HG03108 (cell line): ENCODE measurements at regions not wholly inside any gene's neighbourhood (a gene's known extent, or its start where the extent isn't known, plus 50 kb on each side); places are given as distances from the start of the nearest gene placed in this dataset.

Experiments
- ATAC-seq: cut with Tn5 transposase; IDR thresholded peaks from one replicate; pipeline ENCODE4 v1.9.1; 2021; ENCODE audit warnings: moderate library complexity; ENCODE audit not compliant: unreplicated experiment

GRCh38 chr6:169881976-169882375 lies 130.6 kb downstream of the ERMARD start:
- no peak for ATAC-seq

- ATAC-seq: no peak
Observed at GRCh38 chr6:169881398-169881797, 130.0 kb downstream of the ERMARD start.

- ATAC-seq: no peak
Observed at GRCh38 chr6:169880516-169880915, 129.1 kb downstream of the ERMARD start.

- ATAC-seq: no peak
Observed at GRCh38 chr6:169869301-169869700, 117.9 kb downstream of the ERMARD start.

- no peak for ATAC-seq
Observed at GRCh38 chr6:169868458-169868857, 117.0 kb downstream of the ERMARD start.

GRCh38 chr6:169867751-169868191 lies 116.3 kb downstream of the ERMARD start:
- no peak for ATAC-seq

- no peak for ATAC-seq
Observed at GRCh38 chr6:169866668-169867521, 115.5 kb downstream of the ERMARD start.

- ATAC-seq: no peak
Observed at GRCh38 chr6:169866140-169866534, 114.7 kb downstream of the ERMARD start.

GRCh38 chr6:169865346-169866139 lies 114.1 kb downstream of the ERMARD start:
- no peak for ATAC-seq

- no peak for ATAC-seq
Observed at GRCh38 chr6:169864148-169865020, 113.0 kb downstream of the ERMARD start.

- no peak for ATAC-seq
Observed at GRCh38 chr6:169863710-169864109, 112.3 kb downstream of the ERMARD start.

GRCh38 chr6:169862892-169863525 lies 111.6 kb downstream of the ERMARD start:
- no peak for ATAC-seq

- no peak for ATAC-seq
Observed at GRCh38 chr6:169862043-169862891, 110.8 kb downstream of the ERMARD start.

GRCh38 chr6:169861431-169862042 lies 110.1 kb downstream of the ERMARD start:
- ATAC-seq: no peak

- no peak for ATAC-seq
Observed at GRCh38 chr6:169859978-169860703, 108.7 kb downstream of the ERMARD start.

- ATAC-seq: no peak
Observed at GRCh38 chr6:169859401-169859977, 108.1 kb downstream of the ERMARD start.

GRCh38 chr6:169858935-169859351 lies 107.5 kb downstream of the ERMARD start:
- no peak for ATAC-seq

- ATAC-seq: no peak
Observed at GRCh38 chr6:169858293-169858934, 107.0 kb downstream of the ERMARD start.
